Neural cell (in vitro differentiated cells): ENCODE measurements at regions not wholly inside any gene's neighbourhood (a gene's known extent, or its start where the extent isn't known, plus 50 kb on each side); places are given as distances from the start of the nearest gene placed in this dataset.

Source experiments
- H2AFZ ChIP-seq: fragments of 200-600, 300-800 bp; sonication (generic), shearing (Covaris generic); 2 replicates; pipeline ENCODE4 v1.6.0; 2014; ENCODE audit warnings: low read depth, mild to moderate bottlenecking, antibody characterized with exemption, low read length, moderate library complexity
- H3F3A ChIP-seq: fragments of 200-600 bp; shearing (Covaris generic); 2 replicates; pipeline ENCODE4 v1.6.1; 2016; ENCODE audit warnings: mild to moderate bottlenecking, moderate library complexity, mixed read lengths, antibody characterized with exemption, low read length; ENCODE audit not compliant: insufficient read depth, poor library complexity, severe bottlenecking
- H3K27ac ChIP-seq: fragments of 200-600, 300-800 bp; sonication (generic), shearing (Covaris generic); 2 replicates; pipeline ENCODE4 v1.5.1; 2014; ENCODE audit warnings: mild to moderate bottlenecking, low read length, moderate library complexity
- H3K27me3 ChIP-seq: fragments of 300-800, 200-600 bp; sonication (generic), shearing (Covaris generic); 2 replicates; pipeline ENCODE4 v1.6.0; 2014; ENCODE audit warnings: mild to moderate bottlenecking, low read depth, low read length, moderate library complexity; ENCODE audit not compliant: insufficient read depth
- H3K36me3 ChIP-seq: fragments of 300-800, 200-600 bp; sonication (generic), shearing (Covaris generic); 2 replicates; pipeline ENCODE4 v1.5.1; 2014; ENCODE audit warnings: mild to moderate bottlenecking, antibody characterized with exemption, low read length, moderate library complexity; ENCODE audit not compliant: insufficient read depth
- H3K4me2 ChIP-seq: fragments of 300-800, 200-600 bp; sonication (generic), shearing (Covaris generic); 2 replicates; pipeline ENCODE4 v1.6.0; 2014; ENCODE audit warnings: mild to moderate bottlenecking, low read length
- H3K4me3 ChIP-seq: fragments of 300-800, 200-600 bp; sonication (generic), shearing (Covaris generic); 2 replicates; pipeline ENCODE4 v1.5.1; 2014; ENCODE audit warnings: mild to moderate bottlenecking, low read length, moderate library complexity
- H3K79me2 ChIP-seq: fragments of 200-600 bp; shearing (Covaris generic); replicated peaks from 2 replicates; pipeline ENCODE4 v1.6.0; 2014; ENCODE audit warnings: mild to moderate bottlenecking, low read length, moderate library complexity; ENCODE audit not compliant: insufficient read depth
- H3K9ac ChIP-seq: fragments of 300-800, 200-600 bp; sonication (generic), shearing (Covaris generic); 2 replicates; pipeline ENCODE4 v1.6.1; 2016; ENCODE audit warnings: mild to moderate bottlenecking, low read length, mixed read lengths
- H3K9me2 ChIP-seq: fragments of 200-600 bp; shearing (Covaris generic); 2 replicates; pipeline ENCODE4 v1.6.1; 2016; ENCODE audit warnings: mild to moderate bottlenecking, low read length, mixed read lengths; ENCODE audit not compliant: insufficient read depth
- H3K9me3 ChIP-seq: fragments of 200-600, 300-800 bp; sonication (generic), shearing (Covaris generic); 2 replicates; pipeline ENCODE4 v1.6.1; 2016; ENCODE audit warnings: mild to moderate bottlenecking, mixed run types, low read length, moderate library complexity, mixed read lengths
- H4K20me1 ChIP-seq: fragments of 200-600 bp; shearing (Covaris generic); 2 replicates; pipeline ENCODE4 v1.6.1; 2016; ENCODE audit warnings: mild to moderate bottlenecking, mixed run types; ENCODE audit not compliant: insufficient read depth
- EP300 ChIP-seq: fragments of 450-650 bp; conservative IDR thresholded peaks from 2 replicates; pipeline ENCODE4 v1.6.1; 2014; ENCODE audit warnings: antibody characterized with exemption, mild to moderate bottlenecking, moderate library complexity; ENCODE audit not compliant: poor library complexity, severe bottlenecking
- EZH2 ChIP-seq: fragments of 200-600, 300-800 bp; shearing (Covaris generic), sonication (generic); IDR thresholded peaks from 2 replicates; pipeline ENCODE4 v1.6.1; 2014; ENCODE audit warnings: antibody characterized with exemption, low read length, borderline replicate concordance, mild to moderate bottlenecking; ENCODE audit not compliant: insufficient read depth, poor library complexity, severe bottlenecking
- MXI1 ChIP-seq: fragments of 450-650 bp; conservative IDR thresholded peaks from 2 replicates; pipeline ENCODE4 v1.6.1; 2014; ENCODE audit warnings: antibody characterized with exemption, mild to moderate bottlenecking; ENCODE audit not compliant: poor library complexity, severe bottlenecking
- POLR2AphosphoS5 ChIP-seq: IDR thresholded peaks from 2 replicates; pipeline ENCODE4 v1.6.1; 2012
- RAD21 ChIP-seq: fragments of 450-650 bp; conservative IDR thresholded peaks from 2 replicates; pipeline ENCODE4 v1.6.1; 2014; ENCODE audit warnings: antibody characterized with exemption, mild to moderate bottlenecking, moderate library complexity
- REST ChIP-seq: IDR thresholded peaks from 2 replicates; pipeline ENCODE4 v1.6.1; 2012; ENCODE audit warnings: borderline replicate concordance
- SMC3 ChIP-seq: fragments of 450-650 bp; conservative IDR thresholded peaks from 2 replicates; pipeline ENCODE4 v1.6.1; 2014; ENCODE audit warnings: antibody characterized with exemption, mild to moderate bottlenecking, moderate library complexity; ENCODE audit not compliant: poor library complexity
- TAF1 ChIP-seq: IDR thresholded peaks from 2 replicates; pipeline ENCODE4 v1.6.1; 2012; ENCODE audit warnings: low read depth
- TF ChIP-seq, protein P1 (sequence below): fragments of 450-650 bp; IDR thresholded peaks from 2 replicates; pipeline ENCODE4 v1.5.1; 2014; ENCODE audit warnings: antibody characterized with exemption, mild to moderate bottlenecking, moderate library complexity; ENCODE audit not compliant: poor library complexity, severe bottlenecking

- Histone ChIP-seq H3K9ac (no peak overlapping the region), H3K9me2 (no peaks in the 10 kb centered on the region), H3K4me3 (no peak overlapping the region), H3K36me3 (no peaks in the 10 kb centered on the region), H4K20me1 (no peaks in the 10 kb centered on the region), H3K27me3 (no peaks in the 10 kb centered on the region), H3F3A (no peaks in the 10 kb centered on the region), H3K79me2 (no peaks in the 10 kb centered on the region), H3K27ac (no peak overlapping the region), H2AFZ (no peak overlapping the region), H3K4me2 (no peak overlapping the region), H3K9me3 (no peaks in the 10 kb centered on the region)
- TF ChIP-seq MXI1 (no peak), SMC3 (no peak), EP300 (no peak), POLR2AphosphoS5 (no peak)
Measured at GRCh38 chr13:62919491-62919890, 1503.8 kb upstream of the PCDH20 start.

DNA sequence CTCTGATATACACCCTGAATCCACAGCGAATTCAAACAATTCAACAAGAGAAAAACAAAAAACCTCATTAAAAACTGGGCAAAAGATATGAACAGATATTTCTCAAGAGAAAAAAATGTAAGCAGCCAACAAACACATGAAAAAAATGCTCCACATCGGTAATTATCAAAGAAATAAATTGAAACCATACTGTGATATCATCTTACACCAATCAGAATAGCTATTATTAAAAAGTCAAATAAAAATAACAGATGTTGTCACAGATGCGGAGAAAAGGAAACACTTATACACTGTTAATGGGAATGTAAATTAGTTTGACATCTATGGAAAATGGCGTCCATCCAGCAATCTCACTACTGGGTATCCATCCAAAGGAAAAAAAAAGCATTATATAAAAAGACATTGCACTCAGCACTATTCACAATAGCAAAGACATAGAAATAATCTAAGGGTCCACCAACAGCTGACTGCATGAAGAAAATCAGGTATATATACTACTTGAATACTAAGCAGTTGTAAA, 1495.0 kb upstream of the PCDH20 start:
- TF ChIP-seq MXI1 (no peak), REST (no peak), POLR2AphosphoS5 (no peak), TAF1 (no peak), EZH2 (no peak), SMC3 (no peak), RAD21 (no peak), EP300 (no peak)
- TF ChIP-seq, protein P1, sequence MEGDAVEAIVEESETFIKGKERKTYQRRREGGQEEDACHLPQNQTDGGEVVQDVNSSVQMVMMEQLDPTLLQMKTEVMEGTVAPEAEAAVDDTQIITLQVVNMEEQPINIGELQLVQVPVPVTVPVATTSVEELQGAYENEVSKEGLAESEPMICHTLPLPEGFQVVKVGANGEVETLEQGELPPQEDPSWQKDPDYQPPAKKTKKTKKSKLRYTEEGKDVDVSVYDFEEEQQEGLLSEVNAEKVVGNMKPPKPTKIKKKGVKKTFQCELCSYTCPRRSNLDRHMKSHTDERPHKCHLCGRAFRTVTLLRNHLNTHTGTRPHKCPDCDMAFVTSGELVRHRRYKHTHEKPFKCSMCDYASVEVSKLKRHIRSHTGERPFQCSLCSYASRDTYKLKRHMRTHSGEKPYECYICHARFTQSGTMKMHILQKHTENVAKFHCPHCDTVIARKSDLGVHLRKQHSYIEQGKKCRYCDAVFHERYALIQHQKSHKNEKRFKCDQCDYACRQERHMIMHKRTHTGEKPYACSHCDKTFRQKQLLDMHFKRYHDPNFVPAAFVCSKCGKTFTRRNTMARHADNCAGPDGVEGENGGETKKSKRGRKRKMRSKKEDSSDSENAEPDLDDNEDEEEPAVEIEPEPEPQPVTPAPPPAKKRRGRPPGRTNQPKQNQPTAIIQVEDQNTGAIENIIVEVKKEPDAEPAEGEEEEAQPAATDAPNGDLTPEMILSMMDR, result no peak
- Histone ChIP-seq H2AFZ (no peak overlapping the region), H3K4me2 (no peak overlapping the region), H3K36me3 (no peaks in the 10 kb centered on the region), H3F3A (peaks cover 3% of the 10 kb centered on the region), H4K20me1 (no peaks in the 10 kb centered on the region), H3K27me3 (no peaks in the 10 kb centered on the region), H3K9me3 (no peaks in the 10 kb centered on the region), H3K27ac (no peak overlapping the region), H3K9me2 (no peaks in the 10 kb centered on the region), H3K79me2 (no peaks in the 10 kb centered on the region), H3K4me3 (no peak overlapping the region), H3K9ac (no peak overlapping the region)
